GM19025 (cell line): ENCODE measurements at regions not wholly inside any gene's neighbourhood (a gene's known extent, or its start where the extent isn't known, plus 50 kb on each side); places are given as distances from the start of the nearest gene placed in this dataset.

Source experiments
- ATAC-seq: cut with Tn5 transposase; IDR thresholded peaks from one replicate; pipeline ENCODE4 v1.9.1; 2021; ENCODE audit warnings: mild to moderate bottlenecking, low read depth, moderate library complexity; ENCODE audit not compliant: unreplicated experiment

- ATAC-seq: no peak
Observed at GRCh38 chr1:239675735-239676134, 289.4 kb downstream of the CHRM3 start.

DNA sequence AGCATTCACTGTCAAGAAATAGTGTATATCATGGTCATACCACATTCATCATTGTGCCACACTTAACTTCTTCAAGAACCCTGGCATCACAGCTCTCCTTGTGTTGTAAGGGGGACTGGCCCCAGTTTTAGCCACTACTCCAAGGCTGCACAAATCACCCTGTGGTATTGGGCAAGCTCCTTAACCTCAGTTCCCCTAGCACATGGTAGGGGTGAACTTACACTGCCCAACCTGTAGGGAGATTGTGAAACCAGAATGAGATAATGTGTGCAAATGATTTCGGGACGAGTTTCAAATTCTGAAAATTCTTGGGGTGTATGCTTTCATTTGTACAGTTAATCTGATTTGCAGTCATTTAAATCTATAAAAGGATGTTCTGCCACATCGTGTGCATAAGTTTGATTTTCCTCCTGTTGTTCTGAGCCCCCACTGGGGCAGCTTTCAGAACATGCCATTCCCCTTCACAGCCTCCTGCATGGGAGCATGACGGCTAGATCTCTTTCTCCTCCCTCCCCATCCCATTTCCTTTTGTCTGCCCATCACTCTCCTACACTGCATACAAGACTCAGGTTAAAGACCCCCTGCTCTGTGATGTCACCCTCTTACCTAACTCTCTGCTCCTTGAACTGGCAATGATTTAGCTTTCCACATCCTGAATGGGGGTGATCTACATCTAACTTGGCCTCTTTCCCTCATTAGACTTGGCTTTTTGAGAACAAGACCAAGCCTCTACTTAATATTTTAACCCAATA, 290.3 kb downstream of the CHRM3 start:
- ATAC-seq: no peak

DNA sequence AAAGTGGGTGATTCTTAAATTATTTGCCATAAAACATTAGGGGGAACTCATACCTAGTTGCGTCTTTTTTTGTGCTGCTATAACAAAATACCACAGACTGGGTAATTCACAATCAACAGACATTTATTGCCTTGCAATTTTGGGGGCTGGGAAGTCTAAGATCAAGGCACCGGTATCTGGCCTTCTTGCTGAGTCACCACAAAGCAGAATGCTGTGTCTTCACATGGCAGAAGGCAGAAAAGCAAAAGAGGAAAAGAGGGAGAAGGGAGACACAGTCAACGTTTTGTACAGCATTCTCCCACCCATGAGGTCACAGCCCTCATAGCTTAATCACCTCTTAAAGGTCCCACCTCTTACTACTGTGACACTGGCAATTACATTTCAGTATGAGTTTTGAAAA, 291.0 kb downstream of the CHRM3 start:
- no peak for ATAC-seq

DNA sequence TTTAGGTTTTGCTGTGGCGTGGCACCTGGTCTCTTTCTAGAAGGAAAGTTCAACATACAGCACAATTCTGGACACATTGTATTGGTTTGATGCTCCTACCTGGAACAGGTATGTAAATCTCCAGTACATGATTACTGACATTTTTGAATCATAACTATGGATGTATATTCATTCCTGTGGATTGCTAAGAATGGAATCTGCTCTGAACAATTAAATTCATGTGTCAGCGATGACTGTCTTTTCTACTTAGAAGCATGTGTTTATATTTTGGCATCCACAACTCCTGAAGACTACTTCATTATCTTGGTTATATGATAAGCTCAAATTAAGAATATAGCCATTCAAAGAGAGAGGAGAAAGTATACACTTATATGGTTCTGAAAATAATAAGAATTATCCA, 291.8 kb downstream of the CHRM3 start:
- no peak for ATAC-seq

- no peak for ATAC-seq
Observed at GRCh38 chr1:239682046-239682445, 295.7 kb downstream of the CHRM3 start.

GRCh38 chr1:239682960-239683359, 296.6 kb downstream of the CHRM3 start:
- ATAC-seq: no peak

GRCh38 chr1:239686386-239686785, 300.0 kb downstream of the CHRM3 start:
- ATAC-seq: no peak

DNA sequence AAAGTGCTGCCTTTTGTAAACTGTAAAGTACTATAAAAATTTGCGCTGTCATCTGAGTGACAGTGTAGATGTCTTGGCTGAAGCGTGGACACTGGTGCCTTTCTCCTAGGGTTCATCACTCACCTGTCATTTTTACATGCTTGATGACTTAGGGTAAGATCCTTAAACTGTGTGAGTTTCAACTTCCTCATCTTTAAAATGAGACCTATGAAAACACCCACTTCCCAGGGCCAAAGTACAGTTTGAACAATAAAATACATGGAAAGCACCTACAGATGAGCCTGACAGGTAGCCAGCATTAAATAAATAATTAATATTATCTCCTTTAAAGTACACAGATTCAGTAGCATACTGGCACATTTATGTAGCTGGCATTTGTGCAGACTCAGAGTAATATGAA, 309.9 kb downstream of the CHRM3 start:
- no peak for ATAC-seq

DNA sequence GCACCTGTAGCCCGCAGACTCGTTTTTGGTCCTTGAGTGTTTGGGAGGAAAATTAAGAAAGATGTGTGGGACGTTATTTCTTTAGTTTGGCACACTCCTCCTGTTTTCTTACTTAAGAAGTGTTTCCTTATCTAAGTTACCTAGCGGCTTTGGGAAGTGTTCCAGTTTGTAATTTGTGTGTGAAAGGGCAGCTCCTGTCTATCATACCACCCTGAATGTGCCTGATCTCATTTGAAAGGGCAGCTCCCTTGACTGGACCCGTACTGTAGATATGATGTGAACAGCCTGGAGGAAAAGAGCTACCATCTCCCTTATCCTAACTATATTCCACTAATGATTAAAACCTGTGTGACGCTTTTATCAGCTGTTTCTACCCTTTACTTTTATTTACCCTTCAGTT, 314.3 kb downstream of the CHRM3 start:
- ATAC-seq: no peak

DNA sequence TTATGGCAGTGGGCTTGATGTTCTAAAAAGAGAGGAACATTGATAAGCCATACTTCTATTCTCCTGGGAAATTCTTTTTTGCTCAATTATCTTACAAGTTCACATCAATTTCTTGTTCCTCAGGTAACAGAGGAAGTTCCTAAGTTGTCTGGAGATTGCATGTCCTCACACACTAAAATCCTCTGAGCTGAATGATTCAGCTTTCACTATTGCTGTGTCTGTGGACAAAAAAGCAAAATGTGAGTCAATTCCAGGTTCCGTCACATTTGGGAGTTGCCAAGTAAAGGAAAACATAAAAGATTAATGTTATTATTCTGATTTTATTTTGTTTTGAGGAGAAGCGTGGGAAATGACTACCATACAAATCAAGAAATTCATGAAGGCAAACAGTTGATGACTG, 316.7 kb downstream of the CHRM3 start:
- ATAC-seq: no peak

GRCh38 chr1:239706245-239706892, 320.0 kb downstream of the CHRM3 start:
- ATAC-seq: no peak

DNA sequence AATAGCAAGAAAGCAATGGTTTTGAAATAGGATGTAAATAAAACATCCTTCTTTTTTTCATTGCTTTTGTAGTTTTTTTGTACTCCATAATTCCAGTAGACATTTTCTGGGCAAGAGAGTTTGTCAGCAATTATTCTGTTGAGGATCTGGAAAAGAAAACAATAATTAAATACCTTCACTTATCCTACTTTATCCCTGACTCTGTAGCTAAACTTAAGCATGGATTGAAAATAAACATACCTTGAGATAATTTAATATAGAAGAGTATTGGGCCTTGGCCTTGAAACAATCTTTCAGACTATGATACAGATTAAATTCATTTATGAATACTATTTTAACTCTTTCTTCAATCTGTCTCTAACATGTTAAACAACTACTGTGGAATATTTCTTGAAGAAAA, 321.2 kb downstream of the CHRM3 start:
- no peak for ATAC-seq

DNA sequence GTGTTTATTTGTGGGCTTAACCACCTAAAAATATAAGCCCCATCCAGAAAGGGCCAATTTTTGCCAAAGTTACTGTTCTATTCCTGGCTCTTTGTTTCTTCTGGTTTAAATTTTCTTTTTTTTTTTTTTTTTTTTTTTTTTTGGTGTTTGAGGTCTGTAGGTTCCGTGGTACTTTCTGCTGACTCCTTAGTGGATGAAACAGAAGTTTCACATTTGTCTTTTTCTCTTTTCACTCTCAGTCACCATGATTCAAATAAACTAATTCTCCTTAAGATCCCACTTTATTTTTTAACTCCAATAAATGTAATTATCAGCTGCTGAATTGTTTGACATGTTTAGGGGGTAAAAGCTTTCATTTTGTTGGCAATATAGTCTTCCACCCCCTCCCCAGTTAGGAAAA, 322.3 kb downstream of the CHRM3 start:
- no peak for ATAC-seq

- no peak for ATAC-seq
Observed at GRCh38 chr1:239711768-239712167, 325.4 kb downstream of the CHRM3 start.

DNA sequence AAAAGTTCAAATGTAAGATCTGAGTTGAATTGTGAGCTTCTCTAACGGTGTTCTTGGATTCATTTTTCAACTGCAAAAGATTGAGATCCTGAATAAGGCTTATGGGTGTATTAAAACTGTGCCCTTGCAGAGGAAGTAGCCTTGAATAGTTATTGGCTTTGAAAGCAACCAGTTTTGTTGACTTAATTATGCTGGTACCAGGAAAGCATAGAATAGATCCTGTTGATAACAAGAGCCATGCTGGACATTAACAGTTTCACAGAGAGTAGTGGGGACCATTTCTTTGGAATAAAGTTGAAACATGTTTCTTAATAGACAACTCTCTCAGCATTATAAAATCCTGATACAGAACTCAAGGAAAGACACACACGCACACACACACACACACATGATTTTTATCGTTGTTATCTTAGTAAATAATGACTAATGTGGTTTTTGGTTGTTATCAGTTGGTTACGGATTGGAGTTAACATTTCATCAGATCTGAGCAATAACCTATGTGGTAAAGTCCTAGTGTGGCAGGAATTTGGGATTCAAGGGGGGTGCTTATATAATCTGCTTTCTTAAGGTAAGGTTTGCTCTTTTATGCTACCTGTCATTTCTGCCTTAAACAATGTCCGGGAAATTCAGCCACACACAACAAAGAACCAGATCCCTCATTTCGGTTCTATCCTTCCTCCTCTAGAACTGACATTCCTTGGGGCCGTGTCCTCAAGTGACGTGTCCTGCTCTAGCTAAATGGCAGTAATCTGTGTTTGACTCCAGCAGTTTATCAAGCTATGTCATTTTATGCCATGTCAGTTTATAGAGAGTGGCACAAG, 330.9 kb downstream of the CHRM3 start:
- ATAC-seq: no peak

DNA sequence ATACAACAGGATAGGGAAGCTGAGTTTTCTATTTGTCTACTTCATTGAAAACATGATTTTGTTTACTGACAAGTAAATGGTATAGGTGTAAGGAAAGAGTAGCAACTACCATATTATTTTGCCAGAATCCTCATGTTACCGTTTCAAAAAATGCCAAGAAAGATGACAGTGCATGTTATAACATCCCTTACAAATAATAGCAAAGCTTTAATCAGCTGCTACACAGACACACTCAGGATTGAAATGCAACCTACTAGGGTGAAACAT, 331.5 kb downstream of the CHRM3 start:
- ATAC-seq: no peak

DNA sequence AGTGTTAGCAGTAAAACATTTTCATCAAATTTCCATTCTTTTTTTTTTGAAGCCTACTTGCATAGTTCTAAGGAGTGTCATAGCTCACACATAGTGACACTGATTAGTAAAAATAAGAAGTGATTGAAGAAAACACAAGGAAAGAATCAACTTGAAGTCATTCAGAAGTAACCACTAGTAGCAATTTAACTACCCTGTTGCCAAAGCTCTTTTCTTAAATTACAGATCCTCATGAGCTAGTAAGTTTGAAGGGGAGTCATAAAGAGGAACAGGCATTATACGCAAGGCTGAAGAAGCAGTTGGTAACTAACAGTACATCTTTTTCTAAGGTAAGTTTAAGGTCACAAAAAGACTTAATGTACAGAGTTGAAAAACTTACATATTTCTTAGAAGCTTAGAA, 332.2 kb downstream of the CHRM3 start:
- no peak for ATAC-seq

DNA sequence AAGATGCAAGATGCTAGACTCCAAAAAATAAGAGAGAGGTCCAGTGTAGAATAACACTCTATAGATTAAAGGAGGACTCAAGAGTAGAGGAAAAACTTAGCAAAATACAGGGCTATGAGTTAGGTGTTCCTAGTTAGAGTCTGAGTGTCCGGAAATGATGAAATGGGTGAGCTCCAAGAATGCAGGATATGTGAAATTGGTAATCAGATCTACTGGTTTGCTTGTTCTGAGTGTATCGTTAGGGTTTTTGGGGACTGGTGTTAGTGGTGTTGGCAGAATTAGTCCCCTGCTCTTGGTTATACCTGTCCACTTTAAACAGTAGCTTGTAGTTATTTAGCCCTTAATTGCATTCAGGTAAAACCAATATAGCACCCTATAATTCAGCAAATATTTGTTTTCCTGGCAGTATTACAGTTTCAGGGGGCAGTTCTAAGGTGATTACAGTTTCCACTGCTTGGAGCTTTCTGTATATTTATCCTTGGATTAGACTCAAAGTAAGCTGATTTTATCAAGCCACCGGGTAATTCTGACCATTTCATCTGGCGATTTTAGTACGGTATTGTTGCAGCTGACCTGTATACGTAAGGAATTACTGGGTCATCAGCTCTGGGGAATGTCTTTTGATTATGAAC, 332.7 kb downstream of the CHRM3 start:
- ATAC-seq: no peak

- ATAC-seq: no peak
Observed at GRCh38 chr1:239719642-239720258, 333.4 kb downstream of the CHRM3 start.

- no peak for ATAC-seq
Observed at GRCh38 chr1:239722035-239722434, 335.7 kb downstream of the CHRM3 start.
